Mesenchymal stem cell (in vitro differentiated cells and primary cell): ENCODE measurements at regions not wholly inside any gene's neighbourhood (a gene's known extent, or its start where the extent isn't known, plus 50 kb on each side); places are given as distances from the start of the nearest gene placed in this dataset.

ENCODE experiments used
- DNase-seq: peaks from one replicate; pipeline ENCODE4 v3.0.0-alpha.2; 2013
- H2AFZ ChIP-seq: one replicate; pipeline ENCODE4 v1.6.1; 2013; ENCODE audit warnings: low read depth, mild to moderate bottlenecking, control low read depth, inconsistent platforms, low read length, moderate library complexity
- H2AK5ac ChIP-seq: 2 replicates; pipeline ENCODE4 v1.6.1; 2013; ENCODE audit warnings: low read length, moderate library complexity, mild to moderate bottlenecking, inconsistent platforms; ENCODE audit not compliant: severe bottlenecking
- H2BK120ac ChIP-seq: one replicate; pipeline ENCODE4 v1.6.1; 2013; ENCODE audit warnings: low read depth, mild to moderate bottlenecking, inconsistent platforms, low read length, moderate library complexity
- H2BK12ac ChIP-seq, 2 experiments: one replicate each; pipeline ENCODE4 v1.6.1; 2013; ENCODE audit warnings: inconsistent platforms in 2 of 2, low read length in 2 of 2, mild to moderate bottlenecking in 2 of 2, moderate library complexity in 2 of 2, control low read depth in 1 of 2
- H2BK15ac ChIP-seq: one replicate; pipeline ENCODE4 v1.6.1; 2013; ENCODE audit warnings: mild to moderate bottlenecking, low read depth, inconsistent platforms; ENCODE audit not compliant: poor library complexity, severe bottlenecking
- H2BK5ac ChIP-seq: 2 replicates; pipeline ENCODE4 v1.6.1; 2013; ENCODE audit warnings: low read depth, mild to moderate bottlenecking, low read length, control low read depth, inconsistent platforms; ENCODE audit not compliant: poor library complexity, severe bottlenecking
- H3K14ac ChIP-seq, 2 experiments: one replicate each; pipeline ENCODE4 v1.6.1; 2013; ENCODE audit warnings: inconsistent platforms in 2 of 2, low read length in 2 of 2, control low read depth in 1 of 2, mild to moderate bottlenecking in 1 of 2, moderate library complexity in 1 of 2
- H3K18ac ChIP-seq, 2 experiments: one replicate each; pipeline ENCODE4 v1.6.1; 2013; ENCODE audit warnings: inconsistent platforms in 2 of 2, low read length in 2 of 2, control low read depth in 1 of 2, low read depth in 1 of 2, mild to moderate bottlenecking in 1 of 2
- H3K23ac ChIP-seq, 2 experiments: one replicate each; pipeline ENCODE4 v1.6.1; 2013; ENCODE audit warnings: inconsistent platforms in 2 of 2, low read length in 2 of 2, mild to moderate bottlenecking in 2 of 2, moderate library complexity in 2 of 2, control low read depth in 1 of 2
- H3K27ac ChIP-seq: 2 replicates; pipeline ENCODE4 v1.5.1; 2013; ENCODE audit warnings: mild to moderate bottlenecking, moderate library complexity, low read length, control low read depth, inconsistent platforms; ENCODE audit not compliant: poor library complexity, severe bottlenecking
- H3K27me3 ChIP-seq, 2 experiments: 2 replicates each; pipeline versions ENCODE4 v1.6.1 to v1.7.0; 2013; ENCODE audit warnings: low read length in 2 of 2, mild to moderate bottlenecking in 2 of 2, moderate library complexity in 2 of 2, control low read depth in 1 of 2, inconsistent platforms in 1 of 2; ENCODE audit not compliant: control insufficient read depth in 1 of 2, insufficient read depth in 1 of 2
- H3K36me3 ChIP-seq, 2 experiments: 2 replicates each; pipeline versions ENCODE4 v1.6.1 to v1.7.0; 2013; ENCODE audit warnings: low read length in 2 of 2, control low read depth in 1 of 2, inconsistent platforms in 1 of 2, low read depth in 1 of 2, mild to moderate bottlenecking in 1 of 2; ENCODE audit not compliant: insufficient read depth in 2 of 2, control insufficient read depth in 1 of 2
- H3K4ac ChIP-seq, 2 experiments: one replicate each; pipeline ENCODE4 v1.6.1; 2013; ENCODE audit warnings: inconsistent platforms in 2 of 2, low read length in 2 of 2, mild to moderate bottlenecking in 2 of 2, moderate library complexity in 2 of 2, control low read depth in 1 of 2, low read depth in 1 of 2
- H3K4me1 ChIP-seq: 2 replicates; pipeline ENCODE4 v1.6.1; 2013; ENCODE audit warnings: low read depth, low read length, control low read depth; ENCODE audit not compliant: control insufficient read depth, insufficient read depth
- H3K4me2 ChIP-seq: 2 replicates; pipeline ENCODE4 v1.6.1; 2013; ENCODE audit warnings: low read length, mild to moderate bottlenecking, inconsistent platforms; ENCODE audit not compliant: poor library complexity, severe bottlenecking
- H3K4me3 ChIP-seq, 2 experiments: 2 replicates each; pipeline versions ENCODE4 v1.5.1 to v1.7.0; 2013; ENCODE audit warnings: low read length in 2 of 2, mild to moderate bottlenecking in 2 of 2, control low read depth in 1 of 2, low read depth in 1 of 2; ENCODE audit not compliant: insufficient read depth in 1 of 2
- H3K79me1 ChIP-seq: replicated peaks from 2 replicates; pipeline ENCODE4 v1.6.1; 2013; ENCODE audit warnings: mild to moderate bottlenecking, control low read depth, low read length, inconsistent platforms; ENCODE audit not compliant: poor library complexity, severe bottlenecking
- H3K9ac ChIP-seq: 2 replicates; pipeline ENCODE4 v1.7.0; 2013; ENCODE audit warnings: mild to moderate bottlenecking, low read length, moderate library complexity
- H3K9me3 ChIP-seq: 2 replicates; pipeline ENCODE4 v1.7.0; 2013; ENCODE audit warnings: mild to moderate bottlenecking, low read length; ENCODE audit not compliant: control insufficient read depth
- H4K8ac ChIP-seq: one replicate; pipeline ENCODE4 v1.6.1; 2013; ENCODE audit warnings: inconsistent platforms, mild to moderate bottlenecking, low read length, moderate library complexity
- H4K91ac ChIP-seq: one replicate; pipeline ENCODE4 v1.6.1; 2013; ENCODE audit warnings: mild to moderate bottlenecking, low read length, inconsistent platforms
- WGBS: methylation state at CpG from one replicate; pipeline ENCODE4 v1.1.7; 2013; ENCODE audit warnings: mixed read lengths; 5-methylcytosine and 5-hydroxymethylcytosine counted together

DNA sequence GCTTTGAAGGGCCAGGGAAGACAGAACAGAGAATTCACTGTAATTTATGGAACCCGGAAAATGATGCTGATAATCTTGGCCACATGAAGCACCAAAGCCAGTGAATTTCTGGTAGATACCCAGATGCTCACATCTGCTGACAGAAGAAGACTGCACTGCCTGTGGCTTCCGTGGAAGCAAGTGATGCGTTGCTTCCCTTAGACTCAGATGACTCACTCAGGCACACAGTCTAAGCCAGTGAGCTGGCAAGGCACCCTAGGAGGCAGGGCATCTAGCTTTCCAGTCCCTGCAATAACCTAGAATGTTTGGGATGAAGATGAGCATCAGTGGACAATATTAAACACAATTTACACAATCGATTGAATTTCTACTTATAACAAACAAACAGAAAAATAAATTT is 284.7 kb downstream of the CMPK2 start:
- no peak overlapping the region for H3K9ac ChIP-seq
- H3K14ac ChIP-seq = peak overlapping the region in 1 of 2 experiments; percentile 48
- no peaks in the 10 kb centered on the region for H3K27me3 ChIP-seq
- DNase-seq = peak; percentile 54
- no peaks in the 10 kb centered on the region for H3K79me1 ChIP-seq
- no peak overlapping the region for H4K91ac ChIP-seq
- no peak overlapping the region for H2BK120ac ChIP-seq
- H3K4me1 ChIP-seq = no peaks in the 10 kb centered on the region
- no peak overlapping the region for H3K27ac ChIP-seq
- H3K4me2 ChIP-seq = no peak overlapping the region
- no peaks in the 10 kb centered on the region for H3K9me3 ChIP-seq
- H2BK12ac ChIP-seq = no peak overlapping the region
- no peak overlapping the region for H4K8ac ChIP-seq
- no peak overlapping the region for H2BK5ac ChIP-seq
- 46% methylated on average over 2 of the region's 4 CpGs for WGBS
- H3K4ac ChIP-seq = no peak overlapping the region
- H2BK15ac ChIP-seq = no peak overlapping the region
- H3K18ac ChIP-seq = no peak overlapping the region
- H3K23ac ChIP-seq = no peak overlapping the region
- H2AFZ ChIP-seq = no peak overlapping the region
- no peak overlapping the region for H3K4me3 ChIP-seq
- H3K36me3 ChIP-seq = no peaks in the 10 kb centered on the region
- H2AK5ac ChIP-seq = no peak overlapping the region

DNA sequence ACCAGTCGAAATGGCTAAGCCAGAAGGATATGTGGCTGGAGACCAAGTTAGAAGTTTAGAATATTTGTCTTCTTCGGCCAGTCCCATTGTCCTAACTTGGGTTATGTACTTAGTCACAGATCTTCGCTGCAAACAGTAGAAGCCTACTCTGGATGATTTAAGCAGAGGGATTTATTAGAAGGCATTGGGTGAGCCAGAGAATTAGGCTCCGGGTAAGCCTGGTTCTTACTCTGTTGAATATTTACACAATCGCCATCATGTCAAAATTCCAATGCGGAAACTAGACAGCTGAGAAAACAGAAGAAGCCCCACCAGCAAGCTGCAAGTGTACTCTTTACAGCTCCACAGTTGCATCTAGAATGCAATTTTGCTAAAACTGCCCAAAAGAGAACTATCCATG is 276.6 kb downstream of the CMPK2 start:
- no peak for DNase-seq
- H3K9ac ChIP-seq = no peak overlapping the region
- H3K27ac ChIP-seq = no peak overlapping the region
- WGBS = 91% methylated on average over 6 of the region's 6 CpGs
- no peak overlapping the region for H2BK5ac ChIP-seq
- no peak overlapping the region for H2AFZ ChIP-seq
- H3K4me3 ChIP-seq = no peak overlapping the region
- H2BK120ac ChIP-seq = no peak overlapping the region
- H3K4me2 ChIP-seq = no peak overlapping the region
- no peak overlapping the region for H3K14ac ChIP-seq
- H3K4ac ChIP-seq = no peak overlapping the region
- H3K36me3 ChIP-seq = no peaks in the 10 kb centered on the region
- H2AK5ac ChIP-seq = no peak overlapping the region
- H2BK12ac ChIP-seq = no peak overlapping the region
- H3K9me3 ChIP-seq = no peaks in the 10 kb centered on the region
- H2BK15ac ChIP-seq = no peak overlapping the region
- H3K79me1 ChIP-seq = no peaks in the 10 kb centered on the region
- no peak overlapping the region for H3K18ac ChIP-seq
- no peak overlapping the region for H4K8ac ChIP-seq
- H3K27me3 ChIP-seq = no peaks in the 10 kb centered on the region
- no peak overlapping the region for H3K23ac ChIP-seq
- no peak overlapping the region for H4K91ac ChIP-seq
- H3K4me1 ChIP-seq = no peaks in the 10 kb centered on the region

DNA sequence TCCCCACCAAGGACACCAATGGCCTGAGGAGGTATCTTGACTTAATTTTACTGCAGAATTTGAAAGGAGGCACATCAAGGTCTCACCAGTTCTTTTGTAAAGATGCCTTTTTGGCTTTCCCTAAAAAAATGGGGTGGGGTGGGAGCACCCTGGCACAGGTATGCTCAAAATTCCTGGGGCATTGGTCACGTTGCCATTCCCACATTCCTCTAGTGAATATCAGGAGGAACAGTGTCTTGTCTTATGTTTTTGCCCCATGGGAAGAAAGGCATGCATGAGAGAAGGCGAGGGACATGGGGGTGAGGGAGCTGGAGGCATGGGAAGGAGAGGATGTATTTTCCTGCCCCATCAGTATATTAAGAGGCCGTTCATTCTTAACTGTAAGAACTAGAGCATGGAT is 275.3 kb downstream of the CMPK2 start:
- Histone ChIP-seq H3K4me2 (no peak overlapping the region), H2AFZ (no peak overlapping the region)
- 26% methylated on average over 1 of the region's 3 CpGs for WGBS

DNA sequence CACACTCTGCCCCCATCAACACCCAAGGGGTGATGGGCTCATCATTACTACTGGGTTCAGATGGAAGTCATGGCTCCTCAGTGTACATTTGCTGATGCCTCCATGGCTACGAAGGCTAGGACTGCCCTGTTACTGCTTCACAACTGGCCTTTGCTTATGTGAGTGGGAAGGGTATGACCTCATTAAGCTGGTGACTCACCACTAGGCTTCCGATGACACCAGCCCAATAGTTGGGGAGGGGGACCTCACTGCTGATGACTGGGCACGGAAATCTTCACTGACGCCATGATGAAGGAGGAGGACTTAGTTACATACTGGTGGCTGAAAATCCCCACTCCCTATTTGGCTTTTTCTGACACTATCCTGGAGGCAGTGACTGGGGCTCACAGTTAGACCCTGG is 263.2 kb downstream of the CMPK2 start:
- WGBS = 72% methylated on average over 4 of the region's 4 CpGs
- Histone ChIP-seq H3K4me1 (no peaks in the 10 kb centered on the region), H4K8ac (no peak overlapping the region), H2BK120ac (no peak overlapping the region), H3K9ac (no peak overlapping the region), H3K79me1 (no peaks in the 10 kb centered on the region), H3K27me3 (no peaks in the 10 kb centered on the region), H4K91ac (peak overlapping the region; percentile 25), H2AFZ (no peak overlapping the region), H2AK5ac (no peak overlapping the region), H3K9me3 (peaks cover 3% of the 10 kb centered on the region), H3K4me3 (no peak overlapping the region), H3K27ac (no peak overlapping the region), H2BK12ac (no peak overlapping the region), H3K4me2 (no peak overlapping the region), H3K23ac (no peak overlapping the region), H3K14ac (no peak overlapping the region), H3K4ac (no peak overlapping the region), H2BK15ac (no peak overlapping the region), H2BK5ac (no peak overlapping the region), H3K36me3 (no peaks in the 10 kb centered on the region), H3K18ac (no peak overlapping the region)
- no peak for DNase-seq

More for the DNA sequence above, 275.3 kb downstream of the CMPK2 start:
- no peak overlapping the region for H2AK5ac ChIP-seq
- H3K27me3 ChIP-seq = no peaks in the 10 kb centered on the region
- no peak overlapping the region for H3K14ac ChIP-seq
- H3K9me3 ChIP-seq = no peaks in the 10 kb centered on the region
- H2BK15ac ChIP-seq = no peak overlapping the region
- no peak for DNase-seq
- no peak overlapping the region for H3K18ac ChIP-seq
- no peak overlapping the region for H3K23ac ChIP-seq
- H3K79me1 ChIP-seq = no peaks in the 10 kb centered on the region
- no peak overlapping the region for H2BK120ac ChIP-seq
- H3K27ac ChIP-seq = no peak overlapping the region
- H2BK12ac ChIP-seq = no peak overlapping the region
- no peaks in the 10 kb centered on the region for H3K36me3 ChIP-seq
- no peak overlapping the region for H3K4me3 ChIP-seq
- no peak overlapping the region for H3K4ac ChIP-seq
- no peak overlapping the region for H3K9ac ChIP-seq
- H2BK5ac ChIP-seq = no peak overlapping the region
- no peak overlapping the region for H4K8ac ChIP-seq
- no peaks in the 10 kb centered on the region for H3K4me1 ChIP-seq
- no peak overlapping the region for H4K91ac ChIP-seq
